ENCODE measurements at regions not wholly inside any gene's neighbourhood (a gene's known extent, or its start where the extent isn't known, plus 50 kb on each side); places are given as distances from the start of the nearest gene placed in this dataset.
A peak's percentile ranks its signal among the peaks of the same experiment; 100 is the strongest.

- TF ChIP-seq CTCF (IDR thresholded peaks at IDR 0.05; ENCODE audit: insufficient read depth, low read depth, low read length, missing control alignments), result no peak
- no peak for DNase-seq (ENCODE audit: low read depth)
Measured at GRCh38 chr2:114259389-114259788, 183.1 kb upstream of the DPP10 start.

GRCh38 chr2:114261366-114261765 is 181.1 kb upstream of the DPP10 start:
- TF ChIP-seq CTCF (IDR thresholded peaks at IDR 0.05; ENCODE audit: insufficient read depth, low read depth, low read length, missing control alignments), result no peak
- DNase-seq (ENCODE audit: low read depth), result peak; percentile 24
- H3K4me3 ChIP-seq (ENCODE audit: low read length), result no peak overlapping the region

More at GRCh38 chr2:114259389-114259788, 183.1 kb upstream of the DPP10 start:
- no peak overlapping the region for H3K4me3 ChIP-seq (ENCODE audit: low read length)

- no peak overlapping the region for H3K4me3 ChIP-seq (ENCODE audit: low read length)
- DNase-seq (ENCODE audit: low read depth), result no peak
- no peak for TF ChIP-seq CTCF (IDR thresholded peaks at IDR 0.05; ENCODE audit: insufficient read depth, low read depth, low read length, missing control alignments)
Measured at GRCh38 chr2:114265261-114265660, 177.2 kb upstream of the DPP10 start.

- no peak for DNase-seq (ENCODE audit: low read depth)
- H3K4me3 ChIP-seq (ENCODE audit: low read length), result no peak overlapping the region
- no peak for TF ChIP-seq CTCF (IDR thresholded peaks at IDR 0.05; ENCODE audit: insufficient read depth, low read depth, low read length, missing control alignments)
Measured at GRCh38 chr2:114274957-114275356, 167.5 kb upstream of the DPP10 start.

- no peak overlapping the region for H3K4me3 ChIP-seq (ENCODE audit: low read length)
- no peak for DNase-seq (ENCODE audit: low read depth)
- TF ChIP-seq CTCF (IDR thresholded peaks at IDR 0.05; ENCODE audit: insufficient read depth, low read depth, low read length, missing control alignments), result no peak
Measured at GRCh38 chr2:114281188-114281587, 161.3 kb upstream of the DPP10 start.

- no peak for TF ChIP-seq CTCF (IDR thresholded peaks at IDR 0.05; ENCODE audit: insufficient read depth, low read depth, low read length, missing control alignments)
- no peak for DNase-seq (ENCODE audit: low read depth)
- H3K4me3 ChIP-seq (ENCODE audit: low read length), result no peak overlapping the region
Measured at GRCh38 chr2:114283774-114284173, 158.7 kb upstream of the DPP10 start.

GRCh38 chr2:114286438-114286837 is 156.0 kb upstream of the DPP10 start:
- no peak for TF ChIP-seq CTCF (IDR thresholded peaks at IDR 0.05; ENCODE audit: insufficient read depth, low read depth, low read length, missing control alignments)
- H3K4me3 ChIP-seq (ENCODE audit: low read length), result no peak overlapping the region
- no peak for DNase-seq (ENCODE audit: low read depth)
